H1 (cell line): ENCODE measurements at regions not wholly inside any gene's neighbourhood (a gene's known extent, or its start where the extent isn't known, plus 50 kb on each side); places are given as distances from the start of the nearest gene placed in this dataset.

Experiments used
- CTCF ChIA-PET: fragments of 300-600 bp; sonication (Branson Sonifier 250); formaldehyde crosslinking; loops from one replicate; lab custom pipeline; 2021; ENCODE audit not compliant: partially characterized antibody; lab: Charles Lee
- POLR2A ChIA-PET: fragments of 300-600 bp; sonication (Branson Sonifier 250); formaldehyde crosslinking; loops from one replicate; lab custom pipeline; 2021; ENCODE audit warnings: inconsistent platforms; ENCODE audit not compliant: partially characterized antibody; lab: Charles Lee
- DNase-seq, 2 experiments: peaks; one replicate each; pipeline versions ENCODE4 v3.0.0 to v3.0.0-alpha.2; 2010 to 2022; ENCODE audit warnings: low spot score in 2 of 2, low read depth in 1 of 2, mixed read lengths in 1 of 2
- FAIRE-seq: peaks from 2 replicates; lab custom pipeline; 2011; peaks lifted over from hg19 to GRCh38; lab: Jason Lieb, UNC
- H2AFZ ChIP-seq: 2 replicates; pipeline ENCODE4 v1.8.1; 2012; ENCODE audit warnings: low read length, inconsistent platforms
- H2AK5ac ChIP-seq: 2 replicates; pipeline ENCODE4 v1.6.1; 2013; ENCODE audit warnings: low read depth, low read length
- H2BK120ac ChIP-seq: replicated peaks from 2 replicates; pipeline ENCODE3; 2013; ENCODE audit warnings: low read depth, low read length, inconsistent platforms
- H2BK12ac ChIP-seq: 2 replicates; pipeline ENCODE4 v1.6.1; 2013; ENCODE audit warnings: low read depth, low read length
- H2BK15ac ChIP-seq: 2 replicates; pipeline ENCODE4 v1.6.1; 2013; ENCODE audit warnings: low read length
- H2BK20ac ChIP-seq: 2 replicates; pipeline ENCODE4 v1.6.1; 2013; ENCODE audit warnings: low read length
- H2BK5ac ChIP-seq: 2 replicates; pipeline ENCODE4 v1.6.1; 2013; ENCODE audit warnings: low read depth, low read length
- H3K14ac ChIP-seq: 2 replicates; pipeline ENCODE4 v1.6.1; 2013; ENCODE audit warnings: inconsistent platforms; ENCODE audit not compliant: insufficient read length
- H3K18ac ChIP-seq: 2 replicates; pipeline ENCODE4 v1.6.1; 2013; ENCODE audit warnings: low read length; ENCODE audit errors: extremely low read depth
- H3K23ac ChIP-seq: 2 replicates; pipeline ENCODE4 v1.6.1; 2013; ENCODE audit warnings: inconsistent platforms; ENCODE audit not compliant: insufficient read length
- H3K23me2 ChIP-seq: 2 replicates; pipeline ENCODE4 v1.6.1; 2013; ENCODE audit warnings: low read depth, low read length
- H3K27ac ChIP-seq: 2 replicates; pipeline ENCODE4 v1.6.1; 2011; ENCODE audit warnings: low read depth, low read length, inconsistent platforms
- H3K27me3 ChIP-seq, 4 experiments: replicated peaks in 1 of 4; 1 replicate in 1 of 4; 2 replicates in 3 of 4; pipeline versions ENCODE4 v1.6.1 to v1.8.1; 2011 to 2013; ENCODE audit warnings: low read length in 3 of 4, mild to moderate bottlenecking in 3 of 4, inconsistent platforms in 2 of 4, mixed read lengths in 2 of 4, moderate library complexity in 1 of 4; ENCODE audit not compliant: control insufficient read depth in 3 of 4, insufficient read depth in 3 of 4; ENCODE audit errors: extremely low read depth in 1 of 4
- H3K36me3 ChIP-seq, 4 experiments: 2 replicates each; pipeline versions ENCODE4 v1.6.1 to v1.8.1; 2011 to 2013; ENCODE audit warnings: mild to moderate bottlenecking in 4 of 4, low read length in 3 of 4, moderate library complexity in 2 of 4, control low read depth in 1 of 4, inconsistent platforms in 1 of 4; ENCODE audit not compliant: insufficient read depth in 4 of 4, control insufficient read depth in 2 of 4
- H3K4ac ChIP-seq: replicated peaks from 2 replicates; pipeline ENCODE3; 2013; ENCODE audit warnings: low read length, low read depth, mixed read lengths, inconsistent platforms; ENCODE audit not compliant: insufficient read length
- H3K4me1 ChIP-seq, 4 experiments: replicated peaks in 1 of 4; 1 replicate in 1 of 4; 2 replicates in 3 of 4; pipeline versions ENCODE4 v1.6.1 to v1.8.1; 2011 to 2013; ENCODE audit warnings: low read length in 3 of 4, inconsistent platforms in 2 of 4, mixed read lengths in 1 of 4; ENCODE audit not compliant: insufficient read depth in 4 of 4, control insufficient read depth in 3 of 4
- H3K4me2 ChIP-seq, 2 experiments: 2 replicates each; pipeline versions ENCODE4 v1.6.1 to v1.8.1; 2011 to 2013; ENCODE audit warnings: low read depth in 2 of 2, low read length in 2 of 2, control low read depth in 1 of 2, inconsistent platforms in 1 of 2, mild to moderate bottlenecking in 1 of 2; ENCODE audit not compliant: insufficient read depth in 1 of 2
- H3K4me3 ChIP-seq, 4 experiments: fragments of 200-600, 300-600 bp in 1 of 4; sonication (generic), shearing (Covaris generic), sonication (Bioruptor Twin) in 1 of 4; 2 replicates each; pipeline versions ENCODE4 v1.5.1 to v1.8.1; 2011 to 2016; ENCODE audit warnings: low read length in 4 of 4, low read depth in 3 of 4, control low read depth in 2 of 4, inconsistent platforms in 2 of 4, mild to moderate bottlenecking in 2 of 4, mixed read lengths in 1 of 4, moderate library complexity in 1 of 4; ENCODE audit not compliant: insufficient read depth in 2 of 4; ENCODE audit errors: extremely low read depth in 1 of 4
- H3K56ac ChIP-seq: replicated peaks from 2 replicates; pipeline ENCODE3; 2013; ENCODE audit warnings: low read depth, mild to moderate bottlenecking, mixed read lengths, low read length, inconsistent platforms; ENCODE audit not compliant: insufficient read length
- H3K79me1 ChIP-seq: 2 replicates; pipeline ENCODE4 v1.6.1; 2013; ENCODE audit warnings: low read depth, low read length, control low read depth
- H3K79me2 ChIP-seq, 2 experiments: 2 replicates each; pipeline versions ENCODE4 v1.6.1 to v1.8.1; 2012 to 2013; ENCODE audit warnings: low read length in 2 of 2, mild to moderate bottlenecking in 2 of 2, inconsistent platforms in 1 of 2; ENCODE audit not compliant: insufficient read depth in 2 of 2, control insufficient read depth in 1 of 2
- H3K9ac ChIP-seq, 4 experiments: replicated peaks in 1 of 4; 1 replicate in 1 of 4; 2 replicates in 3 of 4; pipeline versions ENCODE4 v1.6.1 to v1.8.1; 2011 to 2013; ENCODE audit warnings: low read depth in 3 of 4, low read length in 3 of 4, control low read depth in 2 of 4, mild to moderate bottlenecking in 2 of 4, moderate library complexity in 2 of 4, inconsistent platforms in 1 of 4; ENCODE audit errors: extremely low read depth in 1 of 4
- H3K9me3 ChIP-seq, 2 experiments: 2 replicates each; pipeline versions ENCODE4 v1.6.1 to v1.8.1; 2012 to 2013; ENCODE audit warnings: mild to moderate bottlenecking in 2 of 2, moderate library complexity in 2 of 2, control low read depth in 1 of 2, inconsistent platforms in 1 of 2, low read depth in 1 of 2, low read length in 1 of 2, mixed read lengths in 1 of 2; ENCODE audit not compliant: insufficient read depth in 2 of 2
- H4K20me1 ChIP-seq, 2 experiments: replicated peaks in 1 of 2; 2 replicates each; pipeline versions ENCODE3 to v1.8.1; 2011 to 2013; ENCODE audit warnings: inconsistent platforms in 2 of 2, low read length in 2 of 2, mild to moderate bottlenecking in 1 of 2; ENCODE audit not compliant: insufficient read depth in 2 of 2, control insufficient read depth in 1 of 2
- H4K5ac ChIP-seq: 2 replicates; pipeline ENCODE4 v1.6.1; 2013; ENCODE audit warnings: low read length, low read depth, mixed read lengths, inconsistent platforms; ENCODE audit not compliant: insufficient read length
- H4K8ac ChIP-seq: 2 replicates; pipeline ENCODE4 v1.8.0; 2013; ENCODE audit warnings: mild to moderate bottlenecking, moderate library complexity, low read length, inconsistent platforms; ENCODE audit not compliant: insufficient read depth; ENCODE audit errors: extremely low read depth
- H4K91ac ChIP-seq: replicated peaks from 2 replicates; pipeline ENCODE3; 2013; ENCODE audit warnings: low read length, mixed read lengths, inconsistent platforms; ENCODE audit not compliant: insufficient read length
- ATF3 ChIP-seq: IDR thresholded peaks from 2 replicates; pipeline ENCODE4 v1.6.1; 2011; ENCODE audit warnings: low read depth, mild to moderate bottlenecking, low read length; ENCODE audit not compliant: insufficient read depth
- BACH1 ChIP-seq: IDR thresholded peaks from 2 replicates; pipeline ENCODE4 v1.6.1; 2012; ENCODE audit warnings: low read length, improper control_type of control experiment
- BRCA1 ChIP-seq: IDR thresholded peaks from 2 replicates; pipeline ENCODE4 v1.6.1; 2012; ENCODE audit warnings: low read depth, low read length, improper control_type of control experiment
- CBX8 ChIP-seq: fragments of 300-800, 300-1000 bp; sonication (generic); IDR thresholded peaks from 2 replicates; pipeline ENCODE4 v1.7.1; 2016; ENCODE audit warnings: low read depth, low read length, borderline replicate concordance
- CTBP2 ChIP-seq: IDR thresholded peaks from 2 replicates; pipeline ENCODE4 v1.7.0; 2011; ENCODE audit warnings: borderline replicate concordance, mild to moderate bottlenecking, moderate library complexity, mixed read lengths, low read length; ENCODE audit not compliant: insufficient read depth, insufficient read length
- EZH2 ChIP-seq: fragments of 200-600 bp; sonication (generic); IDR thresholded peaks from 2 replicates; pipeline ENCODE4 v1.7.1; 2012; ENCODE audit warnings: low read depth, mild to moderate bottlenecking, moderate library complexity, low read length, inconsistent platforms; ENCODE audit not compliant: severe bottlenecking
- FOSL1 ChIP-seq: IDR thresholded peaks from 2 replicates; pipeline ENCODE4 v1.6.1; 2011; ENCODE audit warnings: mild to moderate bottlenecking, low read depth, low read length, moderate library complexity; ENCODE audit not compliant: insufficient read depth
- KDM4A ChIP-seq: IDR thresholded peaks from one replicate; pipeline ENCODE4 v1.7.1; 2012; ENCODE audit warnings: low read depth, mild to moderate bottlenecking, moderate library complexity, low read length, inconsistent platforms; ENCODE audit not compliant: severe bottlenecking
- KDM5A ChIP-seq: fragments of 200-600 bp; IDR thresholded peaks from 2 replicates; pipeline ENCODE4 v1.7.1; 2012; ENCODE audit warnings: mild to moderate bottlenecking, low read length, inconsistent platforms, mixed read lengths
- NANOG ChIP-seq: IDR thresholded peaks from 2 replicates; pipeline ENCODE4 v1.6.1; 2011; ENCODE audit warnings: low read length, low read depth, mild to moderate bottlenecking, inconsistent platforms; ENCODE audit not compliant: insufficient read depth, poor library complexity, severe bottlenecking
- POU5F1 ChIP-seq: IDR thresholded peaks from 2 replicates; pipeline ENCODE4 v1.6.1; 2011; ENCODE audit warnings: low read depth, mild to moderate bottlenecking, low read length, moderate library complexity
- SRF ChIP-seq: IDR thresholded peaks from 2 replicates; pipeline ENCODE4 v1.6.1; 2011; ENCODE audit warnings: mild to moderate bottlenecking, low read depth, low read length, moderate library complexity
- TEAD4 ChIP-seq: IDR thresholded peaks from 2 replicates; pipeline ENCODE4 v1.6.1; 2012; ENCODE audit warnings: low read depth, low read length, inconsistent platforms, mixed read lengths
- WGBS, 2 experiments: shearing (Covaris generic) in 1 of 2; methylation state at CpG; one replicate each; pipeline versions ENCODE4 v1.1.6 to v1.1.7; 2013 to 2015; ENCODE audit warnings: low lambda C conversion rate in 2 of 2, mixed read lengths in 2 of 2, inconsistent platforms in 1 of 2, low coverage in 1 of 2, missing lambda C conversion rate in 1 of 2; ENCODE audit not compliant: insufficient replicate concordance in 2 of 2, insufficient coverage in 1 of 2, insufficient read length in 1 of 2; ENCODE audit errors: extremely low coverage in 1 of 2, missing lambda C conversion rate in 1 of 2; 5-methylcytosine and 5-hydroxymethylcytosine counted together
- TF ChIP-seq, protein P1 (sequence below): IDR thresholded peaks from 2 replicates; pipeline ENCODE4 v1.6.1; 2012; ENCODE audit warnings: inconsistent platforms

DNA sequence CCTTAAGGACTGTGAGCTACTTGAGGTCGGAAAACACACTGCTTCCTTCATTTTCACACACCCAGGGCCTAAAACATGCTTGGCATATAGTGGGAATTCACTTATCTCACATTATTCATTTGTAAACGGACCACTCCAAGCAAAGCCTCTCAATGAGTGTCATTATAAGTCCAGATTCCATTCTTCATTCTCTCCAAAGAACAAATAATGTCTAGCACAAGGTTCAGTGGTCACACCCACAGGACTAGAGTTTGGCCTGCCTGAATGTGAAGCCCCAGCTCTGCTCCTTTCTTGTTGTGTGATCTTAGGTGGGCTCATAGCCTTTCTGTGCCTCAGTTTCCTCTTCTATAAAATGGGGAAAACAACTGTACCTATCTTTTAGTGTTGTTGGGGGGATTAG lies 119.6 kb upstream of the NDP start:
- Histone ChIP-seq H3K23me2 (no peaks in the 10 kb centered on the region), H2BK15ac (no peak overlapping the region), H3K27ac (no peak overlapping the region), H3K27me3 (no peaks in the 10 kb centered on the region), H3K56ac (no peak overlapping the region), H3K9ac (no peak overlapping the region), H2BK12ac (no peak overlapping the region), H3K9me3 (no peaks in the 10 kb centered on the region), H4K8ac (no peak overlapping the region), H2BK20ac (no peak overlapping the region), H3K4ac (no peak overlapping the region), H4K91ac (no peak overlapping the region), H2BK120ac (no peak overlapping the region), H2AK5ac (no peak overlapping the region), H4K20me1 (no peaks in the 10 kb centered on the region), H3K36me3 (no peaks in the 10 kb centered on the region), H3K14ac (no peak overlapping the region), H3K79me1 (no peaks in the 10 kb centered on the region), H2BK5ac (no peak overlapping the region), H2AFZ (no peak overlapping the region), H3K4me1 (no peaks in the 10 kb centered on the region), H3K23ac (no peak overlapping the region), H3K4me3 (no peak overlapping the region), H3K79me2 (no peaks in the 10 kb centered on the region), H3K18ac (no peak overlapping the region), H3K4me2 (no peak overlapping the region), H4K5ac (no peak overlapping the region)
- WGBS, 2 experiments: 83% methylated on average over 2 of the region's 2 CpGs; no CpG with 5 or more reads in 1 of the 2 experiments
- FAIRE-seq: no peak
- ChIA-PET CTCF (no interaction called here), POLR2A (no interaction called here)
- DNase-seq: no peak
- TF ChIP-seq BRCA1 (no peak), SRF (no peak), FOSL1 (no peak), ATF3 (no peak), BACH1 (no peak), POU5F1 (no peak), CBX8 (no peak), CTBP2 (no peak), EZH2 (no peak), KDM5A (no peak), KDM4A (no peak), TEAD4 (no peak), NANOG (no peak)
- TF ChIP-seq, protein P1, sequence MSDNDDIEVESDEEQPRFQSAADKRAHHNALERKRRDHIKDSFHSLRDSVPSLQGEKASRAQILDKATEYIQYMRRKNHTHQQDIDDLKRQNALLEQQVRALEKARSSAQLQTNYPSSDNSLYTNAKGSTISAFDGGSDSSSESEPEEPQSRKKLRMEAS: no peak
